HG03060 (cell line): ENCODE measurements at regions not wholly inside any gene's neighbourhood (a gene's known extent, or its start where the extent isn't known, plus 50 kb on each side); places are given as distances from the start of the nearest gene placed in this dataset.
A peak's percentile ranks its signal among the peaks of the same experiment; 100 is the strongest.

Experiments
- ATAC-seq: cut with Tn5 transposase; IDR thresholded peaks from one replicate; pipeline ENCODE4 v1.9.1; 2021; ENCODE audit warnings: low read depth, moderate number of reproducible peaks; ENCODE audit not compliant: unreplicated experiment

DNA sequence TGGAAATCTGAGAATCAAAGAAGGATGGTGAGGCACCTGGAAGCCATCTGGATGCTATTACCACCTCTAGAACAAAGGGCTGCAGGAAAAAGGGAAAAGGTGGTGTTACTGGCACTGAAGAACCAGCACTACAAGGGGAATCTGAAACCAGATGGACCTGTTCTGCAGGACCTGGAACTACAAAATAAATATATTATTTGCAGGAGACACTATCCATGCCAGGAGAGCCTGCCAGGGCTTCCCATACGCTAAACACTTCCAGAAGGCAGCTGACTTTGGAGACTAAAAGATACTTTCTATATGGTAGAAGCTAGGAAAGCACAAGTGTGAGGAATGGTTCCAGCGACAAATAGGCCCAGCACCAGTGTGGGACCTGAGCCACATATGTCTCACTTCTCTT is 83.4 kb upstream of the POU1F1 start:
- no peak for ATAC-seq

DNA sequence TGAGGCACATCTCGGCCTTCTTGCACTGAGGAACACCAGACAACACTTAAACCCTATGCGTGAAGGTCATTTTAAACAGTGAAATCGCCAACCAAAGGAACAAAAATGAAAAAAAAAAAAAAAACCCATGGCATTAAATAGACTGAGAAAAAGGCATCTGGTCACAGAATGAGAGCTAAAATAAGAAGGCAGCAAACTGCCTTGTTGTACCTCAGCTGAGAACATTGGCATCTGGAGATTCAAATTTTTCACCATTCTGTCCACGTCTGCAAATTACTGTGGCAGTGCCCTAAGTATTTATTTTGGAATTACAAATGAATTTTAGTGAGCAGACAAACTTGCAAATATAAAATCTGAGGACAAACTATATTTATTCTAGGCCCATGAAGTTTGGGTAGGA is 82.6 kb upstream of the POU1F1 start:
- no peak for ATAC-seq

- no peak for ATAC-seq
These were observed 81.7 kb upstream of the POU1F1 start for GRCh38 chr3:87358066-87358465.

- no peak for ATAC-seq
These were observed 78.0 kb upstream of the POU1F1 start for GRCh38 chr3:87354398-87354797.

DNA sequence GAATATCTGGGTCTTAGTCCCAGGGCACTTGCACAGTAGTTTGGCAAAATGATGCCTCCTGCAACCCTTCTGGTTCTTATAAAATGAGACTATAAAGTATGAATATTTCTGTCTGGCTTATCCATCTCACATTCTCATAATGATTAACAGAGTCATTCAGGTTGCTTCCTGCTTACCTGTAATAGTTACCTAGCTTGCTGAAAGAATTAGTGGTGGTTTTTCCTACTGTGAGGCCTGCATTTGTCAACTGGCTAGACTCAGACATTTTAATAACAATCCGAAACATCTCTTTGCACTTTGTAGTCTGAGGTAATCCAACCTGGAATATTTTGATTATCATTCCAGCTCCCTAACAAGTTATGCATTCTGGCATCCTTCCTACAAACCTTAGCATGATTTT is 75.6 kb upstream of the POU1F1 start:
- ATAC-seq: no peak

GRCh38 chr3:87350367-87351199 is 74.2 kb upstream of the POU1F1 start:
- ATAC-seq: peak; percentile 87

GRCh38 chr3:87349833-87350232 is 73.4 kb upstream of the POU1F1 start:
- ATAC-seq: no peak

DNA sequence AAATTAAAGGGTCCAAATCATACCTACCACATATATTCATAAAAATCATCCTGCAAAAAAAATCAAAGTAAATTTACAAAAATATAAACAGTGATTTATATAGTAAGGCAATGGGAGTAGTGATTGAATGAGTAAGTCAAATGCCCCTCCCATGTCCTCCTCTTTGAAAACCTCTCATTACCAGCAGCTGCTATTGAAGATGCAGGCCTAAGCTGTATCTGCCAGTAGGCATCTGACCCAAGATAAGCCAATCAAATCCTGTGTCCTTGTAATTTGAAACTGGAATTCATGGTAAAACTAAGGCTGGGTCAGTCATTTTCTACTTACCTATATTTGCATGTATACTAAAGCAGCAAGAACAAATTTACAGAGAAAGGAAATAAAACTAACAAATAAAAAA is 60.4 kb upstream of the POU1F1 start:
- ATAC-seq: no peak

GRCh38 chr3:87335931-87336330 is 59.5 kb upstream of the POU1F1 start:
- no peak for ATAC-seq

GRCh38 chr3:87333393-87333892 is 57.1 kb upstream of the POU1F1 start:
- peak; percentile 58 for ATAC-seq

DNA sequence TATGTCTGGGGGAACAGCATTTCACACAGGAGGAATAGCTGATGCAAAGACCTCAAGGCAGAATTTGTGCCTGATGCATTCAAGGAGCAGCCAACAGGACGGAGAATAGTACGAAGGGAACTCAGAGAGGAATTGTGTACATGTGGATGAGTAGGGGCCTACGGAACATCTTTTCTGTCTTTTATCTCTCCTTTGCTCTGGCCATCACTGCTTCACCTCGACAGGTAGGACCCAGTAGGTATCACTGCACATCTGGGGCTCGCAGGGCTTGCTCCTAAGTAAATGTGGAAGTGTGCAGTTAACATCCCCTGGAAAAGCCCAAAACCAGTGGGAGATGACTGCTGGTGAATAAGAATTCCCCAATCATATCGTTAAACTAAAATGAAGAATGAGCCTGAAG is 56.4 kb upstream of the POU1F1 start:
- no peak for ATAC-seq

GRCh38 chr3:87329065-87329464 is 52.7 kb upstream of the POU1F1 start:
- ATAC-seq: no peak
